ENCODE measurements at regions not wholly inside any gene's neighbourhood (a gene's known extent, or its start where the extent isn't known, plus 50 kb on each side); places are given as distances from the start of the nearest gene placed in this dataset.

DNA sequence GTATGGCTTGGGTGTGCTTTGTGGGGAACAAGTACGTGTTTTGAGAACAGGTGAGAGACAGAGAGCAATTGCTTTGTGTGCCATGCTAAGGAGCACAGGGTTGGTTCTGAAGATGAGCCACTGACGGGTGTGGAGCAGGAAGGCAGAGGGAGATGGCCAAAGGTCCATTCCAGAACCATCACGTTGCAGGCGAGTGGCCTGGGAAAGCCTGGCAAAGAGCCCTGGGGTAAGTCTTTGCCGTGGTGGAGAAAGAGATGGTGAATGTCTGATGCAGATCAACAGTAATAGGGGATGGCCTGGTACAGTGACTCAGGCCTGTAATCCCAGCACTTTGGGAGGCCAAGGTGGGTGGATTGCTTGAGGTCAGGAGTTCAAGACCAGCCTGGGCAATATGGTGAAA, 93.5 kb upstream of the ZNF521 start:
- TF ChIP-seq EZH2 (IDR thresholded peaks at IDR 0.05) (no peak), POLR2AphosphoS5 (IDR thresholded peaks at IDR 0.05; ENCODE audit: borderline replicate concordance, low read depth, low read length) (no peak), FOXP2 (optimal IDR thresholded peaks at IDR 0.05; ENCODE audit: control extremely low read depth, extremely low read length, insufficient read depth) (no peak)

Measured in SK-N-MC (cell line).